ENCODE measurements at regions not wholly inside any gene's neighbourhood (a gene's known extent, or its start where the extent isn't known, plus 50 kb on each side); places are given as distances from the start of the nearest gene placed in this dataset.

- Mint-ChIP-seq H3K27me3 (ENCODE audit: insufficient read depth, low read depth) (peaks cover 10% of the 10 kb centered on the region), H3K9me3 (no peaks in the 10 kb centered on the region), H3K4me3 (no peak overlapping the region), H3K27ac (no peak overlapping the region), H3K36me3 (no peaks in the 10 kb centered on the region), H3K4me1 (peaks cover 62% of the 10 kb centered on the region)
- Histone ChIP-seq H3K4me2 (no peak overlapping the region), H3K36me3 (no peaks in the 10 kb centered on the region), H2AFZ (replicated peaks) (no peak overlapping the region), H3F3A (ENCODE audit: low read depth) (no peaks in the 10 kb centered on the region), H4K20me1 (ENCODE audit: low read depth) (no peaks in the 10 kb centered on the region), H3K27me3 (no peaks in the 10 kb centered on the region), H3K9ac (no peak overlapping the region), H3K79me2 (ENCODE audit: low read depth) (no peaks in the 10 kb centered on the region), H3K4me3 (no peak overlapping the region), H3K9me3 (ENCODE audit: low read depth) (no peaks in the 10 kb centered on the region), H3K4me1 (peaks cover 11% of the 10 kb centered on the region), H3K27ac (no peak overlapping the region)
- no peak for DNase-seq (ENCODE audit: low spot score)
- no peak for TF ChIP-seq CTCF (IDR thresholded peaks at IDR 0.05)
- no peak for TF ChIP-seq EZH2 (IDR thresholded peaks at IDR 0.05)
- TF ChIP-seq EZH2phosphoT487 (IDR thresholded peaks at IDR 0.05), result no peak
Measured at GRCh38 chr11:116130122-116130521, 625.9 kb upstream of the CADM1 start.

GRCh38 chr11:116129456-116129855 is 625.2 kb upstream of the CADM1 start:
- Mint-ChIP-seq H3K27ac (no peak overlapping the region), H3K9me3 (no peaks in the 10 kb centered on the region), H3K4me3 (no peak overlapping the region), H3K4me1 (peaks cover 62% of the 10 kb centered on the region), H3K27me3 (ENCODE audit: insufficient read depth, low read depth) (peaks cover 9% of the 10 kb centered on the region), H3K36me3 (no peaks in the 10 kb centered on the region)
- H3K4me3 ChIP-seq, result no peak overlapping the region
- no peak overlapping the region for H3K4me2 ChIP-seq
- H4K20me1 ChIP-seq (ENCODE audit: low read depth), result no peaks in the 10 kb centered on the region
- no peaks in the 10 kb centered on the region for H3K27me3 ChIP-seq
- DNase-seq (ENCODE audit: low spot score), result no peak
- TF ChIP-seq EZH2phosphoT487 (IDR thresholded peaks at IDR 0.05) (no peak), EZH2 (IDR thresholded peaks at IDR 0.05) (no peak), CTCF (IDR thresholded peaks at IDR 0.05) (no peak)
- H3K36me3 ChIP-seq, result no peaks in the 10 kb centered on the region
- H3K27ac ChIP-seq, result no peak overlapping the region
- no peaks in the 10 kb centered on the region for H3K79me2 ChIP-seq (ENCODE audit: low read depth)
- no peaks in the 10 kb centered on the region for H3K9me3 ChIP-seq (ENCODE audit: low read depth)
- no peak overlapping the region for H3K9ac ChIP-seq
- H3F3A ChIP-seq (ENCODE audit: low read depth), result no peaks in the 10 kb centered on the region
- peaks cover 11% of the 10 kb centered on the region for H3K4me1 ChIP-seq
- H2AFZ ChIP-seq (replicated peaks), result no peak overlapping the region

GRCh38 chr11:116126562-116126961 is 622.3 kb upstream of the CADM1 start:
- Mint-ChIP-seq H3K4me1 (peaks cover 41% of the 10 kb centered on the region), H3K36me3 (no peaks in the 10 kb centered on the region), H3K27ac (no peak overlapping the region), H3K9me3 (no peaks in the 10 kb centered on the region), H3K4me3 (no peak overlapping the region), H3K27me3 (ENCODE audit: insufficient read depth, low read depth) (peaks cover 3% of the 10 kb centered on the region)
- Histone ChIP-seq H4K20me1 (ENCODE audit: low read depth) (no peaks in the 10 kb centered on the region), H3F3A (ENCODE audit: low read depth) (no peaks in the 10 kb centered on the region), H3K27me3 (no peaks in the 10 kb centered on the region), H3K4me3 (no peak overlapping the region), H2AFZ (replicated peaks) (no peak overlapping the region), H3K9me3 (ENCODE audit: low read depth) (no peaks in the 10 kb centered on the region), H3K27ac (no peak overlapping the region), H3K9ac (no peak overlapping the region), H3K4me2 (no peak overlapping the region), H3K36me3 (no peaks in the 10 kb centered on the region), H3K4me1 (no peaks in the 10 kb centered on the region), H3K79me2 (ENCODE audit: low read depth) (no peaks in the 10 kb centered on the region)
- TF ChIP-seq EZH2phosphoT487 (IDR thresholded peaks at IDR 0.05), result no peak
- no peak for TF ChIP-seq EZH2 (IDR thresholded peaks at IDR 0.05)
- TF ChIP-seq CTCF (IDR thresholded peaks at IDR 0.05), result no peak
- no peak for DNase-seq (ENCODE audit: low spot score)
